DND-41 (cell line): ENCODE measurements at regions not wholly inside any gene's neighbourhood (a gene's known extent, or its start where the extent isn't known, plus 50 kb on each side); places are given as distances from the start of the nearest gene placed in this dataset.

Source experiments
- ATAC-seq: fragments of 200-7000 bp; cut with Tn5 transposase; 3 replicates; pipeline ENCODE4 v1.9.1; 2021; ENCODE audit warnings: low read depth; ENCODE audit not compliant: insufficient read depth
- DNase-seq: peaks from one replicate; pipeline ENCODE4 v3.0.0-alpha.2; 2020
- H2AFZ ChIP-seq: 2 replicates; pipeline ENCODE4 v1.6.0; 2012; ENCODE audit warnings: low read depth, low read length
- H3K27ac ChIP-seq: 2 replicates; pipeline ENCODE4 v1.5.1; 2012; ENCODE audit warnings: low read length, inconsistent platforms
- H3K27me3 ChIP-seq: fragments of 200-600 bp; sonication (generic); 2 replicates; pipeline ENCODE4 v1.6.0; 2012; ENCODE audit warnings: low read length, mild to moderate bottlenecking, inconsistent platforms; ENCODE audit not compliant: insufficient read depth, poor library complexity
- H3K36me3 ChIP-seq: 2 replicates; pipeline ENCODE4 v1.5.1; 2012; ENCODE audit warnings: low read length, inconsistent platforms; ENCODE audit not compliant: insufficient read depth
- H3K4me1 ChIP-seq: 2 replicates; pipeline ENCODE4 v1.5.1; 2012; ENCODE audit warnings: mild to moderate bottlenecking, low read length; ENCODE audit not compliant: insufficient read depth
- H3K4me2 ChIP-seq: 2 replicates; pipeline ENCODE4 v1.6.0; 2012; ENCODE audit warnings: mild to moderate bottlenecking, moderate library complexity, low read length, inconsistent platforms; ENCODE audit not compliant: insufficient read depth
- H3K4me3 ChIP-seq, 2 experiments: fragments of 200-600 bp in 1 of 2; shearing (Covaris generic) in 1 of 2; 2 replicates each; pipeline ENCODE4 v1.5.1; 2012 to 2016; ENCODE audit warnings: inconsistent platforms in 2 of 2, low read length in 2 of 2, mild to moderate bottlenecking in 2 of 2, low read depth in 1 of 2, moderate library complexity in 1 of 2
- H3K79me2 ChIP-seq: 2 replicates; pipeline ENCODE4 v1.6.0; 2012; ENCODE audit warnings: low read length, inconsistent platforms; ENCODE audit not compliant: insufficient read depth
- H3K9ac ChIP-seq: 2 replicates; pipeline ENCODE4 v1.6.0; 2012; ENCODE audit warnings: low read depth, mild to moderate bottlenecking, inconsistent platforms, low read length, moderate library complexity
- H3K9me3 ChIP-seq: 2 replicates; pipeline ENCODE4 v1.5.1; 2012; ENCODE audit warnings: low read length, moderate library complexity, mild to moderate bottlenecking, inconsistent platforms; ENCODE audit not compliant: insufficient read depth, severe bottlenecking
- H4K20me1 ChIP-seq: 2 replicates; pipeline ENCODE4 v1.6.0; 2012; ENCODE audit warnings: low read length; ENCODE audit not compliant: insufficient read depth
- CTCF ChIP-seq: IDR thresholded peaks from 2 replicates; pipeline ENCODE4 v1.5.1; 2012; ENCODE audit warnings: borderline replicate concordance, low read length, moderate library complexity, mild to moderate bottlenecking; ENCODE audit not compliant: poor library complexity, severe bottlenecking; ENCODE audit errors: extremely low read depth
- EZH2 ChIP-seq: IDR thresholded peaks from 3 replicates; pipeline ENCODE4 v1.6.1; 2012; ENCODE audit warnings: borderline replicate concordance, low read depth, mild to moderate bottlenecking, moderate library complexity, low read length, inconsistent platforms; ENCODE audit not compliant: severe bottlenecking

DNA sequence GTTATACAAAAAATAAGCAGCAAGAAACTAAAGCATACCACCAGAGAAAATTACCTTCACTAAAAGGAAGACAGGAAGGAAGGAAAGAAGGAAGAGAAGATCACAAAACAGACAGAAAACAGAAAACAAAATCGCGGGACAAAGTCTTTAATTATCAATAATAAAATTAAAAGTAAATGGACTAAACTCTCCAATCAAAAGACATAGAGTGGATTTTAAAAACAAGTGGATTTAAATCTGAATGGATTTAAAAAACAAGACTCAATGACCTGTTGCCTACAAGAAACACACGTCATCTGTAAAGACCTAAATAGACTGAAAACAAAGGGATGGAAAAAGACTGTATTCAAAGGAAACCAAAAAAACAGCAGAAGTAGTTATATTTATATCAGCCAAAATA, 75.7 kb upstream of the MAGI3 start:
- H3K9ac ChIP-seq: no peak overlapping the region
- H3K9me3 ChIP-seq: no peaks in the 10 kb centered on the region
- DNase-seq (no peak), ATAC-seq (no peak)
- no peaks in the 10 kb centered on the region for H3K79me2 ChIP-seq
- no peak overlapping the region for H3K27ac ChIP-seq
- H4K20me1 ChIP-seq: no peaks in the 10 kb centered on the region
- H3K36me3 ChIP-seq: no peaks in the 10 kb centered on the region
- H3K4me1 ChIP-seq: no peaks in the 10 kb centered on the region
- no peak overlapping the region for H2AFZ ChIP-seq
- H3K4me3 ChIP-seq: no peak overlapping the region
- no peaks in the 10 kb centered on the region for H3K27me3 ChIP-seq
- no peak overlapping the region for H3K4me2 ChIP-seq
- TF ChIP-seq EZH2: no peak
- TF ChIP-seq CTCF: no peak

DNA sequence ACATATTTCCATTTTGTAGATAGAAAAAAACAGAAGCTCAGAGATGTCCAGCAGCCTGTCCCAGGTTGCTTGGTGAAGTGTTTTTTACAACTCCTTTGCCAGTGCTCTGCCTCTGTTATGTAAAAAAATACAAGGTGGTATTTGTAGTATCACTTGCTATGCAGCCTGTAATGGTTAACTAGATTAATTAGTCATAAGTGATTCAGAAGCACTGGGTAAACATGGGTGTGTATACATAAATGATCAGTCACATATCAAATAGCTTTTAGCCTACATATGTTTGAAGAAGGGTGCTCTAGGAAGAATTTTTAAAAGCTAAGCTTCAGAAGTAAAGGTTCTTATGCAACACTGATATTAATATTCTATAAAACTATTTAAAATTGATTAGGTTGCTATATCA, 70.0 kb upstream of the MAGI3 start:
- peaks cover 8% of the 10 kb centered on the region for H3K27me3 ChIP-seq
- TF ChIP-seq CTCF (no peak), EZH2 (no peak)
- DNase-seq: no peak
- H4K20me1 ChIP-seq: no peaks in the 10 kb centered on the region
- no peak overlapping the region for H3K4me3 ChIP-seq
- H3K79me2 ChIP-seq: no peaks in the 10 kb centered on the region
- ATAC-seq: no peak
- no peaks in the 10 kb centered on the region for H3K4me1 ChIP-seq
- no peak overlapping the region for H3K9ac ChIP-seq
- no peaks in the 10 kb centered on the region for H3K9me3 ChIP-seq
- no peak overlapping the region for H2AFZ ChIP-seq
- H3K4me2 ChIP-seq: no peak overlapping the region
- H3K36me3 ChIP-seq: no peaks in the 10 kb centered on the region
- H3K27ac ChIP-seq: no peak overlapping the region

DNA sequence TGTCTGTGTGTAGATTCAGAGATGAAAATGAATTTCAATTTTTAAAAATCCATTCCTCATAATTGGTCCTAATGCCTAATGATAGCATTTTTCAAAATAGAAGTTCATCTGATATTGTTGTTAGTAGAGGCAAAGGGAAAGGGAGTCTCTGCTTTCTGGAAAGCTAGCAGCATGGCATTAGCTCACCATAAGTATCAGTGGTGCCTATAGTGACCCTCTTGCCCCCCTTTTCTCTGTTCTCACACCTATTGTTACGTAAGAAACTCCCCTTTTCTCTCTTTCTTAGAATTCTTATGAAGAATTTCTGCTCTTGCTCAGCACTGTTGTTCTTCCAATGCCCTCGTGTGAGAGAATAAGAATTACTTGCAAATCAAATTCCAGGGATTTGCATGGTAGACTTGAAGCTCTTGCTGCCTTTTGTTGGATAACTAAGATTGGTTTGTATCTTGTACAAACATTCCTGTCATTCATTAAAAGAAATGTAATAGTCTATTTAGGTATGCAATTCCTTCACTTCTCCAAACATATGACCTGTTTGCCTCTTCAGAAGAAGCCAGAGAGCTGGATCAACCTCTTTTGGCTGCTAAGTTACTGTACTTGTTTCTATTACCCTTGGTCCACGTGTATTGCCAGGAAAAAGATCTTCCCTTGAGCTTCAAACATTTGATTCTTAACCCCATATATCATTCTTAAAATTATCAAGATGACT, 69.2 kb upstream of the MAGI3 start:
- no peaks in the 10 kb centered on the region for H3K79me2 ChIP-seq
- no peak overlapping the region for H3K27ac ChIP-seq
- no peaks in the 10 kb centered on the region for H4K20me1 ChIP-seq
- peaks cover 8% of the 10 kb centered on the region for H3K27me3 ChIP-seq
- no peaks in the 10 kb centered on the region for H3K36me3 ChIP-seq
- no peak for ATAC-seq
- H2AFZ ChIP-seq: no peak overlapping the region
- H3K9ac ChIP-seq: no peak overlapping the region
- H3K9me3 ChIP-seq: no peaks in the 10 kb centered on the region
- no peak overlapping the region for H3K4me3 ChIP-seq
- no peak for DNase-seq
- TF ChIP-seq EZH2 (no peak), CTCF (no peak)
- no peaks in the 10 kb centered on the region for H3K4me1 ChIP-seq
- no peak overlapping the region for H3K4me2 ChIP-seq
